ENCODE measurements at regions not wholly inside any gene's neighbourhood (a gene's known extent, or its start where the extent isn't known, plus 50 kb on each side); places are given as distances from the start of the nearest gene placed in this dataset.

GRCh38 chr6:63426844-63427243 is 107.1 kb upstream of the LGSN start:
- TF ChIP-seq, protein P1, sequence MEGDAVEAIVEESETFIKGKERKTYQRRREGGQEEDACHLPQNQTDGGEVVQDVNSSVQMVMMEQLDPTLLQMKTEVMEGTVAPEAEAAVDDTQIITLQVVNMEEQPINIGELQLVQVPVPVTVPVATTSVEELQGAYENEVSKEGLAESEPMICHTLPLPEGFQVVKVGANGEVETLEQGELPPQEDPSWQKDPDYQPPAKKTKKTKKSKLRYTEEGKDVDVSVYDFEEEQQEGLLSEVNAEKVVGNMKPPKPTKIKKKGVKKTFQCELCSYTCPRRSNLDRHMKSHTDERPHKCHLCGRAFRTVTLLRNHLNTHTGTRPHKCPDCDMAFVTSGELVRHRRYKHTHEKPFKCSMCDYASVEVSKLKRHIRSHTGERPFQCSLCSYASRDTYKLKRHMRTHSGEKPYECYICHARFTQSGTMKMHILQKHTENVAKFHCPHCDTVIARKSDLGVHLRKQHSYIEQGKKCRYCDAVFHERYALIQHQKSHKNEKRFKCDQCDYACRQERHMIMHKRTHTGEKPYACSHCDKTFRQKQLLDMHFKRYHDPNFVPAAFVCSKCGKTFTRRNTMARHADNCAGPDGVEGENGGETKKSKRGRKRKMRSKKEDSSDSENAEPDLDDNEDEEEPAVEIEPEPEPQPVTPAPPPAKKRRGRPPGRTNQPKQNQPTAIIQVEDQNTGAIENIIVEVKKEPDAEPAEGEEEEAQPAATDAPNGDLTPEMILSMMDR (conservative IDR thresholded peaks at IDR 0.05 in 1 of 2, IDR thresholded peaks at IDR 0.05 in 1 of 2; ENCODE audit: extremely low read depth in 1 of 2, insufficient read depth in 1 of 2, low read depth in 1 of 2, low read length in 2 of 2), result no peak
- TF ChIP-seq EZH2 (IDR thresholded peaks at IDR 0.05; ENCODE audit: borderline replicate concordance, low read length), result no peak

Measured in mammary epithelial cell (primary cell).